ENCODE measurements at regions not wholly inside any gene's neighbourhood (a gene's known extent, or its start where the extent isn't known, plus 50 kb on each side); places are given as distances from the start of the nearest gene placed in this dataset.

DNA sequence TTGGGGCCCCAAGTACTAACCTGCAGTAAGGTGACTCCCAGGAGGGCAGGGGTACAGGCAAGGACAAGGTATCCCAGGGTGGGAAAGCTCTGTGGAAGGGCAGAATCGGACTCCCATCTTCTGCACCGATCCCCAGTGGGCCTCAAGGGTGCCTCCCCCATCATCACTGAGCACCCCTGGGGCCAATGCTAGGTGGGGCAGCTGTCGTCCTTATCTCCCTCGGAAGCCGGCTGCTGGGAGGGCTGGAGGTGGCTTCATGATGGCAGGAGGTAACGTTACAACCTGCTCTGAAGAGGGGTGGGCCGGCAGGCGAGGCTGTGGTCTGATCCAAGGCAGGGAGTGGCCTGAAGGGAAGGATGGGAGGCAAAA lies 87.6 kb upstream of the LINC01488 start:
- peaks cover 0 to 17% (median 0%) of the 10 kb centered on the region in 4 donors for H3K27me3 ChIP-seq
- intact Hi-C loops (cut with DNase I): no loop called here
- no peak overlapping the region for H3K27ac ChIP-seq
- DNase-seq: no peak
- 60 to 76% methylated on average over 1 to 2 of the region's 8 CpGs for WGBS, 2 donors
- no peak overlapping the region for H3K4me3 ChIP-seq
- peaks cover 0 to 1% (median under 1%) of the 10 kb centered on the region in 3 donors for H3K9me3 ChIP-seq
- TF ChIP-seq POLR2A (IDR thresholded peaks at IDR 0.05): no peak
- TF ChIP-seq, protein P1, sequence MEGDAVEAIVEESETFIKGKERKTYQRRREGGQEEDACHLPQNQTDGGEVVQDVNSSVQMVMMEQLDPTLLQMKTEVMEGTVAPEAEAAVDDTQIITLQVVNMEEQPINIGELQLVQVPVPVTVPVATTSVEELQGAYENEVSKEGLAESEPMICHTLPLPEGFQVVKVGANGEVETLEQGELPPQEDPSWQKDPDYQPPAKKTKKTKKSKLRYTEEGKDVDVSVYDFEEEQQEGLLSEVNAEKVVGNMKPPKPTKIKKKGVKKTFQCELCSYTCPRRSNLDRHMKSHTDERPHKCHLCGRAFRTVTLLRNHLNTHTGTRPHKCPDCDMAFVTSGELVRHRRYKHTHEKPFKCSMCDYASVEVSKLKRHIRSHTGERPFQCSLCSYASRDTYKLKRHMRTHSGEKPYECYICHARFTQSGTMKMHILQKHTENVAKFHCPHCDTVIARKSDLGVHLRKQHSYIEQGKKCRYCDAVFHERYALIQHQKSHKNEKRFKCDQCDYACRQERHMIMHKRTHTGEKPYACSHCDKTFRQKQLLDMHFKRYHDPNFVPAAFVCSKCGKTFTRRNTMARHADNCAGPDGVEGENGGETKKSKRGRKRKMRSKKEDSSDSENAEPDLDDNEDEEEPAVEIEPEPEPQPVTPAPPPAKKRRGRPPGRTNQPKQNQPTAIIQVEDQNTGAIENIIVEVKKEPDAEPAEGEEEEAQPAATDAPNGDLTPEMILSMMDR (IDR thresholded peaks at IDR 0.05): no peak
- H3K36me3 ChIP-seq: no peaks in the 10 kb centered on the region
- H3K4me1 ChIP-seq: peaks cover 0 to 9% (median 2%) of the 10 kb centered on the region in 3 donors

GRCh38 chr11:69394234-69394868 lies 87.1 kb upstream of the LINC01488 start:
- Histone ChIP-seq H3K27me3 (peaks cover 0 to 17% (median 0%) of the 10 kb centered on the region in 4 donors), H3K4me3 (no peak overlapping the region), H3K36me3 (no peaks in the 10 kb centered on the region), H3K27ac (no peak overlapping the region), H3K4me1 (peaks cover 0 to 14% (median 7%) of the 10 kb centered on the region in 3 donors), H3K9me3 (no peaks in the 10 kb centered on the region)
- TF ChIP-seq POLR2A (IDR thresholded peaks at IDR 0.05): no peak
- TF ChIP-seq, protein P1 (IDR thresholded peaks at IDR 0.05): no peak
- no peak for DNase-seq
- intact Hi-C loops (cut with DNase I): no loop called here
- WGBS, 2 donors: 75 to 85% methylated on average over 10 to 12 of the region's 20 CpGs

- no peak for TF ChIP-seq POLR2A (IDR thresholded peaks at IDR 0.05)
- TF ChIP-seq, protein P1 (IDR thresholded peaks at IDR 0.05): no peak
- WGBS, 2 donors: 35 to 55% methylated on average over 6 to 7 of the region's 7 CpGs
- Histone ChIP-seq H3K4me1 (peaks cover 0 to 17% (median 8%) of the 10 kb centered on the region in 3 donors), H3K27me3 (peaks cover 0 to 17% (median 0%) of the 10 kb centered on the region in 4 donors), H3K9me3 (no peaks in the 10 kb centered on the region), H3K27ac (no peak overlapping the region), H3K36me3 (no peaks in the 10 kb centered on the region), H3K4me3 (no peak overlapping the region)
- intact Hi-C loops (cut with DNase I): no loop called here
- DNase-seq: no peak
Observed at GRCh38 chr11:69394869-69395246, 86.6 kb upstream of the LINC01488 start.

DNA sequence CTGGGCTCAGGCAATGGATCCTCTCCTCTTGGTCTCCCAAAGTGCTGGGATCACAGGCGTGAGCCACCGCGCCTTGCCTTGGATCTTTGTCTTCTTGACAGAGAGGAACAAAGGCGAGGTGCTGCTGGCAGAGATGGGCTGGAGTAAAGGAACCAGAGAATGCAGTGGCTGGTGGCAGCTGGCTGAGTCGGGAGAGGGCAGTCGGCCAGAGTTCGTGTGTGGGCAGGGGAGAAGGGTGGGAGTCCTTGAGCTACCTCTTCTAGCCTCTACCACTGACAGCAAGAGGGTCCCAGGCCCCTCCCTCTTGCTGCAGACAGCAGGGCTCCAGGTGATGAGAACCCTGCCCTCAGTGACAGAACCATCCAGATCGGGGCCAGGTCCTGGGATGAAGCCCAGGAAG lies 86.2 kb upstream of the LINC01488 start:
- 68% methylated on average over 4 of the region's 8 CpGs; no CpG with 5 or more reads in 1 of the 2 donors for WGBS, 2 donors
- TF ChIP-seq, protein P1 (IDR thresholded peaks at IDR 0.05): no peak
- no peak for TF ChIP-seq POLR2A (IDR thresholded peaks at IDR 0.05)
- DNase-seq: no peak
- no peaks in the 10 kb centered on the region for H3K9me3 ChIP-seq
- no peak overlapping the region for H3K27ac ChIP-seq
- intact Hi-C loops (cut with DNase I): no loop called here
- no peaks in the 10 kb centered on the region for H3K36me3 ChIP-seq
- H3K4me1 ChIP-seq: peaks cover 0 to 17% (median 8%) of the 10 kb centered on the region in 3 donors
- H3K27me3 ChIP-seq: peaks cover 0 to 16% (median 0%) of the 10 kb centered on the region in 4 donors
- H3K4me3 ChIP-seq: no peak overlapping the region

- no peak for TF ChIP-seq POLR2A (IDR thresholded peaks at IDR 0.05)
- TF ChIP-seq, protein P1 (IDR thresholded peaks at IDR 0.05): no peak
- no peaks in the 10 kb centered on the region for H3K9me3 ChIP-seq
- no peaks in the 10 kb centered on the region for H3K36me3 ChIP-seq
- no peak for DNase-seq
- intact Hi-C loops (cut with DNase I): no loop called here
- peaks cover 0 to 7% (median 0%) of the 10 kb centered on the region in 4 donors for H3K27me3 ChIP-seq
- WGBS, 2 donors: 85 to 89% methylated on average over 3 to 7 of the region's 14 CpGs
- no peak overlapping the region for H3K4me3 ChIP-seq
- H3K27ac ChIP-seq: no peak overlapping the region
- peaks cover 0 to 17% (median 8%) of the 10 kb centered on the region in 3 donors for H3K4me1 ChIP-seq
Observed at GRCh38 chr11:69396051-69396947, 85.2 kb upstream of the LINC01488 start.

Measured in esophagus squamous epithelium (tissue), 5 donors.